GM23248 (cell line): ENCODE measurements at regions not wholly inside any gene's neighbourhood (a gene's known extent, or its start where the extent isn't known, plus 50 kb on each side); places are given as distances from the start of the nearest gene placed in this dataset.

Experiments
- DNase-seq: peaks from one replicate; pipeline ENCODE4 v3.0.0-alpha.2; 2015
- H2AFZ ChIP-seq: fragments of 200-600 bp; sonication (generic); 2 replicates; pipeline ENCODE4 v1.6.1; 2016; ENCODE audit warnings: antibody characterized with exemption
- H3F3A ChIP-seq: fragments of 200-600 bp; sonication (generic); 2 replicates; pipeline ENCODE4 v1.6.1; 2016; ENCODE audit warnings: mild to moderate bottlenecking, antibody characterized with exemption, mixed run types; ENCODE audit not compliant: insufficient read depth
- H3K27ac ChIP-seq: fragments of 200-600 bp; sonication (generic); 2 replicates; pipeline ENCODE4 v1.5.1; 2016; ENCODE audit warnings: mild to moderate bottlenecking
- H3K27me3 ChIP-seq: fragments of 200-600 bp; sonication (generic); replicated peaks from 2 replicates; pipeline ENCODE4 v1.6.1; 2016; ENCODE audit warnings: mild to moderate bottlenecking; ENCODE audit not compliant: insufficient read depth
- H3K36me3 ChIP-seq: fragments of 200-600 bp; sonication (generic); 2 replicates; pipeline ENCODE4 v1.6.1; 2016; ENCODE audit warnings: low read depth, mild to moderate bottlenecking
- H3K4me1 ChIP-seq: fragments of 200-600 bp; sonication (generic); 2 replicates; pipeline ENCODE4 v1.6.1; 2016; ENCODE audit warnings: mild to moderate bottlenecking; ENCODE audit not compliant: insufficient read depth
- H3K4me2 ChIP-seq: fragments of 200-600 bp; sonication (generic); one replicate; pipeline ENCODE4 v1.6.1; 2016; ENCODE audit warnings: mild to moderate bottlenecking; ENCODE audit not compliant: unreplicated experiment
- H3K4me3 ChIP-seq: fragments of 200-600 bp; sonication (generic); 2 replicates; pipeline ENCODE4 v1.5.1; 2016; ENCODE audit warnings: mild to moderate bottlenecking
- H3K79me2 ChIP-seq: fragments of 200-600 bp; sonication (generic); 2 replicates; pipeline ENCODE4 v1.6.1; 2016; ENCODE audit warnings: mild to moderate bottlenecking; ENCODE audit not compliant: insufficient read depth
- H3K9ac ChIP-seq: fragments of 200-600 bp; sonication (generic); 2 replicates; pipeline ENCODE4 v1.6.1; 2016; ENCODE audit warnings: mild to moderate bottlenecking
- H3K9me2 ChIP-seq: fragments of 200-600 bp; sonication (generic); 2 replicates; pipeline ENCODE4 v1.6.1; 2016; ENCODE audit warnings: mixed run types, mild to moderate bottlenecking, moderate library complexity; ENCODE audit not compliant: insufficient read depth
- H3K9me3 ChIP-seq: fragments of 200-600 bp; sonication (generic); one replicate; pipeline ENCODE4 v1.6.1; 2017; ENCODE audit warnings: low read depth
- H4K20me1 ChIP-seq: fragments of 200-600 bp; sonication (generic); 2 replicates; pipeline ENCODE4 v1.6.0; 2016; ENCODE audit not compliant: insufficient read depth
- EZH2 ChIP-seq: fragments of 200-600 bp; sonication (generic); IDR thresholded peaks from 2 replicates; pipeline ENCODE4 v1.6.1; 2018; ENCODE audit warnings: antibody characterized with exemption, mild to moderate bottlenecking; ENCODE audit not compliant: insufficient read depth, poor library complexity, severe bottlenecking
- EZH2phosphoT487 ChIP-seq: fragments of 200-600 bp; sonication (generic); IDR thresholded peaks from 2 replicates; pipeline ENCODE4 v1.6.1; 2018; ENCODE audit warnings: antibody characterized with exemption, moderate library complexity, mild to moderate bottlenecking, low read depth; ENCODE audit not compliant: insufficient read depth
- WGBS, 2 experiments: methylation state at CpG; one replicate each; pipeline ENCODE4 v1.1.6; 2015 to 2017; ENCODE audit warnings: low lambda C conversion rate in 2 of 2, low coverage in 1 of 2; ENCODE audit errors: missing lambda C conversion rate in 2 of 2; 5-methylcytosine and 5-hydroxymethylcytosine counted together
- in situ Hi-C: fragments of 300-500 bp; cut with MboI; formaldehyde crosslinking; loops from 2 replicates; pipeline ENCODE4 v1.15.0; 2020

DNA sequence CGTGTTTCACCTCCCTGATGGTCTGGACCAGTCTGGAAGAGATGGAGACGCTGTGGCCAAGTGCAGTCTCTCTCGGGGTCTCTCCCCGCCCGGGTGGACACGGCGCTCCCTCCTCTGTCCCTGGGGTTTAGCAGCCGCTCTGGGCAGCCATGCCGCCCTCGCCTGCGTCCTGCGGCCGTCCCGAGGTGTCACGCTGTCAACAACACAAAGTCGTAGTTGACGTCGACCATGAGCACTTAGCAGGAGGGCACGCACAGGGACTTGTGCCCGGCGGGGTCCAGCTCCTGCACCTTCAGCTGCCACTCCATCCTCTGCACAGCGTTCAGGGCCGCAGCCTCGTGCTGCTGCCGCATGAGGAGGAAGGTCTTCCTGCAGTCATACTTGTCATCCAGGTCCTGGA, 368.9 kb downstream of the CDH9 start:
- Histone ChIP-seq H3K9me3 (no peaks in the 10 kb centered on the region), H3K27me3 (no peaks in the 10 kb centered on the region), H3K79me2 (no peaks in the 10 kb centered on the region), H3K4me3 (no peak overlapping the region), H3K9me2 (no peaks in the 10 kb centered on the region), H3K9ac (no peak overlapping the region), H3K27ac (no peak overlapping the region), H3K4me1 (no peaks in the 10 kb centered on the region), H3K36me3 (no peaks in the 10 kb centered on the region), H2AFZ (no peak overlapping the region), H3F3A (no peaks in the 10 kb centered on the region), H3K4me2 (no peak overlapping the region), H4K20me1 (no peaks in the 10 kb centered on the region)
- DNase-seq, result no peak
- TF ChIP-seq EZH2phosphoT487, result no peak
- no peak for TF ChIP-seq EZH2
- in situ Hi-C loops, result no loop called here
- WGBS, 2 experiments, result 65 to 68% methylated on average over 25 of the region's 25 CpGs

DNA sequence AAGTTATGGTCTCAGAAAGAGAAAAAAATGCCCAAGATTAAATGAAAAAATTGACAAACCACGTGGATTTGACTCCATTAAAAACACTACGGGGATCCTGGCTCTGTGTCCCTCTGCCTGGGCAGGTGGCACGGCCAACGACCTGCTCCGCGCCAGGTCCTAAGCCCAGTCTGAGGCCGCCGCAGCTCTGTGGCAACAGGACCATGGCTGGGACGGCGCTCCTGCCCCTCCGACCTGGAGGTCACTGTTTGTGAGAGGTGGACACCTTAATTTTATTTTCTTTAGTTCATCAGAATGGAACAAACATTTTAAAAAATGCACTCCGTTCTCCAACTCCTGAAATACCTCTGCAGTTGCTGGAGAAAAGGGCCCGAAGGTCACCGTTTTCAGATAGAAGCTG, 369.4 kb downstream of the CDH9 start:
- Histone ChIP-seq H3F3A (no peaks in the 10 kb centered on the region), H2AFZ (no peak overlapping the region), H3K4me3 (no peak overlapping the region), H3K9me3 (no peaks in the 10 kb centered on the region), H3K36me3 (no peaks in the 10 kb centered on the region), H3K27me3 (no peaks in the 10 kb centered on the region), H3K9ac (no peak overlapping the region), H4K20me1 (no peaks in the 10 kb centered on the region), H3K4me1 (no peaks in the 10 kb centered on the region), H3K4me2 (no peak overlapping the region), H3K79me2 (no peaks in the 10 kb centered on the region), H3K9me2 (no peaks in the 10 kb centered on the region), H3K27ac (no peak overlapping the region)
- 43 to 60% methylated on average over 14 of the region's 14 CpGs for WGBS, 2 experiments
- DNase-seq, result no peak
- no peak for TF ChIP-seq EZH2phosphoT487
- no peak for TF ChIP-seq EZH2
- in situ Hi-C loops, result no loop called here

DNA sequence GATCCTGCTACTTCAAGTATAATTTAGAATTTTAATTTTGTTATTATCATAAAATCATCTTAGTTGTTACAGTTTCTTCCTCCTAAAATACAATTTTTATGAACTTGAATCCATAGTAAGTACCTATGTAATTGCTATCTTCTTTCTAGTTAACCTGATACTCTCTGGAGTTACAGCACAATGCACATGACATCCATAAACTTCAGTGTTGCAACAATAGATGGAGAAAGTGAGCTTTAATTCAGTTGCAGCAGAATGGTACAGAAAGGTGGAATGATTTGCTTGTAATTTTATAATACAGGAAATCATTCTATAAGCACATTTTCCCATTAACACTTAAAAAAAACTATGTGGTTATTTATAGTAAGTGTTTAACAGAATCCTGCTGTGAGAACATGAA, 372.0 kb downstream of the CDH9 start:
- no peaks in the 10 kb centered on the region for H3K36me3 ChIP-seq

GRCh38 chr5:26663500-26663899, 374.9 kb downstream of the CDH9 start:
- no peak overlapping the region for H3K27ac ChIP-seq
- H4K20me1 ChIP-seq, result no peaks in the 10 kb centered on the region
- H3K79me2 ChIP-seq, result no peaks in the 10 kb centered on the region
- H3K9ac ChIP-seq, result no peak overlapping the region
- no peaks in the 10 kb centered on the region for H3K9me2 ChIP-seq
- no peak for DNase-seq
- H3K4me3 ChIP-seq, result no peak overlapping the region
- H3K4me2 ChIP-seq, result no peak overlapping the region
- in situ Hi-C loops, result no loop called here
- H3K36me3 ChIP-seq, result no peaks in the 10 kb centered on the region
- no peaks in the 10 kb centered on the region for H3K27me3 ChIP-seq
- H3K4me1 ChIP-seq, result no peaks in the 10 kb centered on the region
- WGBS, 2 experiments, result 33 to 36% methylated on average over 1 of the region's 1 CpG
- H3K9me3 ChIP-seq, result no peaks in the 10 kb centered on the region
- no peaks in the 10 kb centered on the region for H3F3A ChIP-seq
- TF ChIP-seq EZH2, result no peak
- no peak for TF ChIP-seq EZH2phosphoT487
- no peak overlapping the region for H2AFZ ChIP-seq

More for the DNA sequence above, 372.0 kb downstream of the CDH9 start:
- Histone ChIP-seq H3K27me3 (no peaks in the 10 kb centered on the region), H3K4me2 (no peak overlapping the region), H2AFZ (no peak overlapping the region), H3K9ac (no peak overlapping the region), H3K9me3 (no peaks in the 10 kb centered on the region), H3K4me3 (no peak overlapping the region), H3K79me2 (no peaks in the 10 kb centered on the region), H3K9me2 (no peaks in the 10 kb centered on the region), H4K20me1 (no peaks in the 10 kb centered on the region), H3K4me1 (no peaks in the 10 kb centered on the region), H3K27ac (no peak overlapping the region), H3F3A (no peaks in the 10 kb centered on the region)
- DNase-seq, result no peak
- TF ChIP-seq EZH2 (no peak), EZH2phosphoT487 (no peak)
- in situ Hi-C loops, result no loop called here

- no peak for DNase-seq
- H3K9me3 ChIP-seq, result no peaks in the 10 kb centered on the region
- H3K4me3 ChIP-seq, result no peak overlapping the region
- in situ Hi-C loops, result no loop called here
- H3K27ac ChIP-seq, result no peak overlapping the region
- TF ChIP-seq EZH2, result no peak
- no peak for TF ChIP-seq EZH2phosphoT487
- H3K27me3 ChIP-seq, result no peaks in the 10 kb centered on the region
- no peaks in the 10 kb centered on the region for H3F3A ChIP-seq
- H4K20me1 ChIP-seq, result no peaks in the 10 kb centered on the region
- H3K36me3 ChIP-seq, result no peaks in the 10 kb centered on the region
- H2AFZ ChIP-seq, result no peak overlapping the region
- H3K79me2 ChIP-seq, result no peaks in the 10 kb centered on the region
- H3K4me2 ChIP-seq, result no peak overlapping the region
- H3K9ac ChIP-seq, result no peak overlapping the region
- 12 to 16% methylated on average over 2 of the region's 2 CpGs for WGBS, 2 experiments
- H3K4me1 ChIP-seq, result no peaks in the 10 kb centered on the region
- H3K9me2 ChIP-seq, result no peaks in the 10 kb centered on the region
Observed at GRCh38 chr5:26662806-26663360, 375.5 kb downstream of the CDH9 start.
